Body of pancreas (tissue), 4 donors: ENCODE measurements at regions not wholly inside any gene's neighbourhood (a gene's known extent, or its start where the extent isn't known, plus 50 kb on each side); places are given as distances from the start of the nearest gene placed in this dataset.

Experiments used
- ATAC-seq: fragments of 150-250 bp; one replicate; pipeline ENCODE4 v1.9.1; 2016
- DNase-seq, 4 donors: peaks; one replicate each; pipeline ENCODE4 v3.0.0-alpha.2; 2019
- H3K27ac ChIP-seq, 4 donors: fragments of 200-600 bp; sonication (generic); 1 replicate in 3 of 4; 2 replicates in 1 of 4; pipeline versions ENCODE4 v1.5.1 to v1.6.1; 2016 to 2019; ENCODE audit warnings: mild to moderate bottlenecking in 1 of 4, mixed read lengths in 1 of 4, moderate library complexity in 1 of 4
- H3K27me3 ChIP-seq, 2 donors: fragments of 200-600 bp; sonication (generic); one replicate each; pipeline ENCODE4 v1.6.0; 2016; ENCODE audit warnings: mild to moderate bottlenecking in 1 of 2
- H3K36me3 ChIP-seq, 2 donors: fragments of 200-600 bp; sonication (generic); replicated peaks in 1 of 2; 2 replicates each; pipeline ENCODE4 v1.5.1; 2016; ENCODE audit warnings: low read depth in 2 of 2; ENCODE audit not compliant: insufficient read depth in 1 of 2
- H3K4me1 ChIP-seq: fragments of 200-600 bp; sonication (generic); one replicate; pipeline ENCODE4 v1.6.0; 2016
- H3K4me3 ChIP-seq, 2 donors: fragments of 200-600 bp; sonication (generic); 1 replicate in 1 of 2; 2 replicates in 1 of 2; pipeline ENCODE4 v1.5.1; 2016 to 2019
- H3K9me3 ChIP-seq, 3 donors: fragments of 200-600 bp; sonication (generic); 1 replicate in 2 of 3; 2 replicates in 1 of 3; pipeline ENCODE4 v1.5.1; 2016
- POLR2A ChIP-seq, 3 donors: fragments of 450-650 bp; IDR thresholded peaks; one replicate each; pipeline ENCODE4 v1.6.1; 2016; ENCODE audit warnings: antibody characterized with exemption in 3 of 3, mild to moderate bottlenecking in 2 of 3
- WGBS, 2 donors: methylation state at CpG; one replicate each; pipeline ENCODE4 v1.1.5; 2017; 5-methylcytosine and 5-hydroxymethylcytosine counted together
- intact Hi-C: fragments of 100-400 bp; cut with DNase I; formaldehyde crosslinking; loops from one replicate; pipeline ENCODE4 v1.15.1; 2023
- TF ChIP-seq, protein P1 (sequence below), 7 experiments: fragments of 450-650 bp in 4 of 7; fragments of 200-600 bp in 3 of 7; sonication (generic) in 3 of 7; IDR thresholded peaks; one replicate each; pipeline ENCODE4 v1.5.1; 2016 to 2019; ENCODE audit warnings: antibody characterized with exemption in 7 of 7

DNA sequence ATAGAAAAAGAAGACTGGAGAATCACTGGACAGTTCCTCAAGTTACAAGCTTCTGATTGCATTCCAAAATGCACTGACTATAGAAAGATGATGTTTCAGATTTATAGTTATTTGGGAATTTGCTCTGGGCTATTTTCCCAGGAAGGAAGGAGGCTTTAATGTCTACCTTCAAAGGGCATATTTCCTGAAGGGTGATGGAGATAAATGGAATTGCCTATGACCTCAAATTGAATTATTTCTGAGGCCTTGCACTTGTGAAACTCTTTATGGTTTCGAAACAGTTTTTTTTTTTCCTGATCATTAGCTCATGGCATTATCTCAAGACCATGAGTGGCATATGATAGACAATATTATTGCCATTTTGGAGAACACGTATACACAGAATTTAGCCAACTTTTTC is 333.9 kb downstream of the METTL15 start:
- Histone ChIP-seq H3K27me3 (no peaks in the 10 kb centered on the region), H3K4me3 (no peak overlapping the region), H3K36me3 (no peaks in the 10 kb centered on the region), H3K4me1 (no peaks in the 10 kb centered on the region), H3K27ac (no peak overlapping the region), H3K9me3 (no peaks in the 10 kb centered on the region)
- 79 to 81% methylated on average over 2 of the region's 2 CpGs for WGBS, 2 donors
- ATAC-seq (no peak), DNase-seq (no peak)
- TF ChIP-seq POLR2A (IDR thresholded peaks at IDR 0.05) = no peak
- TF ChIP-seq, protein P1, sequence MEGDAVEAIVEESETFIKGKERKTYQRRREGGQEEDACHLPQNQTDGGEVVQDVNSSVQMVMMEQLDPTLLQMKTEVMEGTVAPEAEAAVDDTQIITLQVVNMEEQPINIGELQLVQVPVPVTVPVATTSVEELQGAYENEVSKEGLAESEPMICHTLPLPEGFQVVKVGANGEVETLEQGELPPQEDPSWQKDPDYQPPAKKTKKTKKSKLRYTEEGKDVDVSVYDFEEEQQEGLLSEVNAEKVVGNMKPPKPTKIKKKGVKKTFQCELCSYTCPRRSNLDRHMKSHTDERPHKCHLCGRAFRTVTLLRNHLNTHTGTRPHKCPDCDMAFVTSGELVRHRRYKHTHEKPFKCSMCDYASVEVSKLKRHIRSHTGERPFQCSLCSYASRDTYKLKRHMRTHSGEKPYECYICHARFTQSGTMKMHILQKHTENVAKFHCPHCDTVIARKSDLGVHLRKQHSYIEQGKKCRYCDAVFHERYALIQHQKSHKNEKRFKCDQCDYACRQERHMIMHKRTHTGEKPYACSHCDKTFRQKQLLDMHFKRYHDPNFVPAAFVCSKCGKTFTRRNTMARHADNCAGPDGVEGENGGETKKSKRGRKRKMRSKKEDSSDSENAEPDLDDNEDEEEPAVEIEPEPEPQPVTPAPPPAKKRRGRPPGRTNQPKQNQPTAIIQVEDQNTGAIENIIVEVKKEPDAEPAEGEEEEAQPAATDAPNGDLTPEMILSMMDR (IDR thresholded peaks at IDR 0.05) = no peak
- intact Hi-C loops = no loop called here

DNA sequence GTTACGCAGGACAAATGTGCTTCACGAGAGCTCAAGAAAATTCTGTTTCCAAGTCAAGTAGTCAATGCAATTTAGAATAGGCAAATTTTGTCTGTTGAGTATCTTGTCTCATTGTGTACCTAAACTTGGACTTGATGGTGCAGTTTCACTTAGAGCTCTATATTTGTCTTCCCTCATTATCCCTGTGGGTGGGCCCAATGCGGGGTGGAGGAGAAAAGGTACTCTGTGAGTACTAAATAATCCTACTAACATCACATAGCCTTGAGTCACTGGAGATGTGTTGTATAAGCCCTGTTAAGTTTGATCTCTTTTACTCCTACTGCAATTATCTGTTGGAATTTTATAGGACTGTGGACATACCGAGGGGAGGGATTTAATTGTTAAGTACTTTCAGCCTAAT is 331.2 kb downstream of the METTL15 start:
- Histone ChIP-seq H3K4me3 (no peak overlapping the region), H3K27me3 (no peaks in the 10 kb centered on the region), H3K36me3 (no peaks in the 10 kb centered on the region), H3K4me1 (no peaks in the 10 kb centered on the region), H3K9me3 (no peaks in the 10 kb centered on the region), H3K27ac (no peak overlapping the region)
- 80 to 87% methylated on average over 4 of the region's 4 CpGs for WGBS, 2 donors
- ATAC-seq (no peak), DNase-seq (no peak)
- intact Hi-C loops = no loop called here
- TF ChIP-seq, protein P1 (IDR thresholded peaks at IDR 0.05) = no peak
- TF ChIP-seq POLR2A (IDR thresholded peaks at IDR 0.05) = no peak

DNA sequence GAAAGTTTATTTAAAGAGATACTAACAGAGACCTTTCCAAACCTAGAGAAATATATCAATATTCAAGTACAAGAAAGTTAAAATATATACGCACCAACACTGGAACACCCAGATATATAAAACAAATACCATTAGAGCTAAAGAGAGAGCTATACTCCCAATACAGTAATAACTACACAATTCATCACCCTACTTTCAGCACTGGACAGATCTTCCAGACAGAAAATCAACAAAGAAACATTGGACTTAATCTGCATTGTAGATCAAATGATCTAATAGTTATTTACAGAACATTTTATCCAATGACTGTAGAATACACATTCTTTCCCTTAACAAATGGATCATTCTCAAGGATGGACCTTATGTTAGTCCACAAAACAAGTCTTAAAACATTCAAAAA is 311.9 kb downstream of the METTL15 start:
- TF ChIP-seq, protein P1 (IDR thresholded peaks at IDR 0.05) = no peak
- TF ChIP-seq POLR2A (IDR thresholded peaks at IDR 0.05) = no peak
- H3K4me3 ChIP-seq = no peak overlapping the region

DNA sequence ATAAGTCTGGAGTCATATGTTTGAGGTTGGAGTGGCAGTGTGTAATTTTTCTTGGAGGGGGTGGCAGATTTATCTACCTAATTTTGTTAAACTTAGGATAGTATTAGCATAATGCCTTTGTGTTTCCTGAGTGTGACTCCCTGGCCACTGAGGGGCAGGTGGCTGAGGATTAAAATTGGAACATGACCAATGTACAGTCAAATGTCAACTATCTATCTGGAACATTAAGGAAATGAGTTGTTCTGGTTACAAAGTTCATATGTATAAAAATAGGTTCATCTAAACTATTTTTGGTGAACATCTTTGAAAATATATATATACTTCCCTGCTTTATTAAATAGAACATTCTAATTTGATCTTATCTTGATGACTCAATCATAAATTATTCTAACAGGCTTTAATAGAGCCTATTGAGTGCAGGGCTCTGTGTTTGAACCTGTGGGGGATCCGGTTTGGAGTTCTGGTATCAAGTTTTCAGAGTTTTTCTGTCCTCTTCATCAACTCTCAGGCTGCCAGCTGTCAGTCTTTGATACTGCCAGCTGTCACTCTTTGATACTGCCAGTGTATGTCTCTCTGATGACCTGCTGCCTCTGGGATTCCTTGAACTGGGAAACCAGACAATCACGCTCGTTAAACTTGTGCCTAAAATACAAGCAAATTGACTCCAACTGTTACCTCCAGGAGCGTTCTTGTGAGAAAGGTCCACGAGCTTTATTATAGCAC is 309.6 kb downstream of the METTL15 start:
- 68 to 77% methylated on average over 5 of the region's 5 CpGs for WGBS, 2 donors
- ATAC-seq (no peak), DNase-seq (no peak)
- intact Hi-C loops = no loop called here
- Histone ChIP-seq H3K9me3 (no peaks in the 10 kb centered on the region), H3K4me1 (no peaks in the 10 kb centered on the region), H3K36me3 (no peaks in the 10 kb centered on the region), H3K27me3 (no peaks in the 10 kb centered on the region), H3K27ac (no peak overlapping the region), H3K4me3 (no peak overlapping the region)
- TF ChIP-seq, protein P1 (IDR thresholded peaks at IDR 0.05) = no peak
- TF ChIP-seq POLR2A (IDR thresholded peaks at IDR 0.05) = no peak

More for the DNA sequence above, 311.9 kb downstream of the METTL15 start:
- intact Hi-C loops = no loop called here
- WGBS, 2 donors = 64 to 70% methylated on average over 1 of the region's 1 CpG
- Histone ChIP-seq H3K9me3 (no peaks in the 10 kb centered on the region), H3K27ac (no peak overlapping the region), H3K36me3 (no peaks in the 10 kb centered on the region), H3K4me1 (no peaks in the 10 kb centered on the region), H3K27me3 (no peaks in the 10 kb centered on the region)
- no peak for DNase-seq
- no peak for ATAC-seq

DNA sequence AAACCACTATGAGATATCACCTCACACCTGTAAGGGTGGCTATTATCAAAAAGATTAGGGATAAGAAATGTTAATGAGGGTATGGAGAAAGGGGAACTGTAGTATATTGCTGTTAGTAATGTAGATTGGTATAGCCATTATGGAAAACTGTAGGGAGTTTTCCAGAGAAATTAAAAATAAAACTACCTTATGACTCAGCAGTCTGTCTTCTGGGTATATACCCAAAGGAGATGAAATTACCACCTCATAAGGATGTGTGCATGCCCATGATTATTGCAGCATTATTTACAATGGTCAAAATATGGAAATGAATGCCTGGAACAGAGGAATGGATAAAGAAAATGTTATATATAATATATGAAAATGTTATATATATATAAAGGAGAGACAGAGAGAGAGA is 303.8 kb downstream of the METTL15 start:
- Histone ChIP-seq H3K27ac (no peak overlapping the region), H3K9me3 (peaks cover 0 to 4% (median 0%) of the 10 kb centered on the region in 3 donors), H3K36me3 (no peaks in the 10 kb centered on the region), H3K4me3 (no peak overlapping the region), H3K4me1 (no peaks in the 10 kb centered on the region), H3K27me3 (no peaks in the 10 kb centered on the region)
- intact Hi-C loops = no loop called here
- DNase-seq (no peak), ATAC-seq (no peak)
- no peak for TF ChIP-seq POLR2A (IDR thresholded peaks at IDR 0.05)
- TF ChIP-seq, protein P1 (IDR thresholded peaks at IDR 0.05) = no peak
